Endothelial cell of umbilical vein (primary cell): ENCODE measurements at regions not wholly inside any gene's neighbourhood (a gene's known extent, or its start where the extent isn't known, plus 50 kb on each side); places are given as distances from the start of the nearest gene placed in this dataset.

ENCODE experiments used
- BruUV-seq: library from RNA; stranded (reverse); fragments of 400-500 nt; replicated peaks from 2 replicates; lab custom pipeline; 2021; lab: Mats Ljungman, UMichigan
- CTCF ChIA-PET: fragments of 300-600, 350-600 bp; sonication (Branson Sonifier 250); formaldehyde crosslinking; loops from one replicate; lab custom pipeline; 2021; ENCODE audit warnings: antibody characterized with exemption, inconsistent platforms; lab: Charles Lee
- POLR2A ChIA-PET: fragments of 300-600, 350-600 bp; sonication (Branson Sonifier 250); formaldehyde crosslinking; loops from one replicate; lab custom pipeline; 2021; ENCODE audit warnings: antibody characterized with exemption, inconsistent platforms; lab: Charles Lee
- DNase-seq: peaks from one replicate; pipeline ENCODE4 v3.0.0-alpha.2; 2011; ENCODE audit warnings: low read depth, low spot score
- FAIRE-seq: peaks from 2 replicates; lab custom pipeline; 2011; peaks lifted over from hg19 to GRCh38; lab: Jason Lieb, UNC
- H2AFZ ChIP-seq: 2 replicates; pipeline ENCODE4 v1.6.0; 2012; ENCODE audit warnings: low read depth, low read length, control low read depth, inconsistent platforms
- H3K27ac ChIP-seq: 2 replicates; pipeline ENCODE4 v1.5.1; 2011; ENCODE audit warnings: low read depth, mild to moderate bottlenecking, control low read depth, low read length, moderate library complexity; ENCODE audit not compliant: insufficient read depth
- H3K27me3 ChIP-seq, 2 experiments: 2 replicates each; pipeline versions ENCODE4 v1.6.0 to v1.6.1; 2011; ENCODE audit warnings: low read length in 2 of 2, mixed read lengths in 1 of 2; ENCODE audit not compliant: control insufficient read depth in 2 of 2, insufficient read depth in 2 of 2
- H3K36me3 ChIP-seq, 2 experiments: 2 replicates in 1 of 2; 3 replicates in 1 of 2; pipeline ENCODE4 v1.5.1; 2011; ENCODE audit warnings: low read length in 2 of 2, mild to moderate bottlenecking in 1 of 2, moderate library complexity in 1 of 2; ENCODE audit not compliant: control insufficient read depth in 2 of 2, insufficient read depth in 2 of 2; ENCODE audit errors: extremely low read depth in 1 of 2
- H3K4me1 ChIP-seq: 3 replicates; pipeline ENCODE4 v1.5.1; 2011; ENCODE audit warnings: mild to moderate bottlenecking, low read length; ENCODE audit not compliant: control insufficient read depth, insufficient read depth; ENCODE audit errors: extremely low read depth
- H3K4me2 ChIP-seq: 2 replicates; pipeline ENCODE4 v1.6.1; 2011; ENCODE audit warnings: low read length, control low read depth, mixed read lengths; ENCODE audit not compliant: insufficient read depth
- H3K4me3 ChIP-seq, 3 experiments: fragments of 200-600 bp in 1 of 3; sonication (generic), shearing (Covaris generic) in 1 of 3; replicated peaks in 1 of 3; 2 replicates each; pipeline ENCODE4 v1.5.1; 2011 to 2016; ENCODE audit warnings: control low read depth in 3 of 3, low read length in 3 of 3, mild to moderate bottlenecking in 2 of 3, inconsistent platforms in 1 of 3, low read depth in 1 of 3, moderate library complexity in 1 of 3; ENCODE audit not compliant: insufficient read depth in 1 of 3
- H3K79me2 ChIP-seq: 2 replicates; pipeline ENCODE4 v1.6.0; 2012; ENCODE audit warnings: low read length, inconsistent platforms; ENCODE audit not compliant: control insufficient read depth, insufficient read depth
- H3K9ac ChIP-seq: replicated peaks from 2 replicates; pipeline ENCODE3; 2011; ENCODE audit warnings: low read length, control low read depth; ENCODE audit not compliant: insufficient read depth; ENCODE audit errors: extremely low read depth
- H3K9me1 ChIP-seq: replicated peaks from 3 replicates; pipeline ENCODE4 v1.6.0; 2011; ENCODE audit warnings: mild to moderate bottlenecking, low read length; ENCODE audit not compliant: control insufficient read depth, insufficient read depth; ENCODE audit errors: extremely low read depth
- H3K9me3 ChIP-seq: replicated peaks from 2 replicates; pipeline ENCODE4 v1.5.1; 2012; ENCODE audit warnings: low read length, inconsistent platforms; ENCODE audit not compliant: control insufficient read depth, insufficient read depth
- H4K20me1 ChIP-seq: replicated peaks from 2 replicates; pipeline ENCODE3; 2011; ENCODE audit warnings: mild to moderate bottlenecking, low read length; ENCODE audit not compliant: control insufficient read depth, insufficient read depth; ENCODE audit errors: extremely low read depth
- MYC ChIP-seq: IDR thresholded peaks from one replicate; pipeline ENCODE4 v1.6.1; 2011; ENCODE audit warnings: mild to moderate bottlenecking, low read depth, low read length
- POLR2AphosphoS5 ChIP-seq: IDR thresholded peaks from 2 replicates; pipeline ENCODE4 v1.6.1; 2012; ENCODE audit warnings: low read depth, mild to moderate bottlenecking, control low read depth, low read length, moderate library complexity; ENCODE audit not compliant: insufficient read depth
- dilution Hi-C: fragments of 300-500 bp; cut with MboI; formaldehyde crosslinking; loops from one replicate; pipeline ENCODE4 v1.15.0; 2019; ENCODE audit warnings: low sequenced_read_pairs; ENCODE audit not compliant: extremely low pct_ligation_motif_present
- intact Hi-C: fragments of 100-400 bp; cut with micrococcal nuclease; formaldehyde crosslinking; loops from one replicate; pipeline ENCODE4 v1.10.0; 2022

DNA sequence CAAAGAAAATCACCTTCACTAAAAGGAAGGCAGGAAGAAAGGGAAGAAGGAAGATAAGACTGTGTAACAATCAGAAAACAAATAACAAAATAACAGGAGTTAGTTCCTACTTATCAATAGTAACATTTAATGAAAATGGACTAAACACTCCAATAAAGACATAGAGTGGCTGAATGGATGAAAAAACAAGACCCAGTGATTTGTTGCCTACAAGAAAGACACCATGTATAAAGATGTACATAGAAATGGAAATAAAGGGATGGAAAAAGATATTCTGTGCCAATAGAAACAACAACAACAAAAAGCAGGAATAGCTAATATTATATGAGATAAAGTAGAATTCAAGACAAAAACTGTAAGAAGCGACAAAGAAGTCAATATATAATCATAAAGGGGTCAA is 116.8 kb downstream of the LURAP1L start:
- dilution Hi-C loops = no loop called here
- intact Hi-C loops = no loop called here
- Histone ChIP-seq H3K4me3 (no peak overlapping the region), H3K4me1 (no peaks in the 10 kb centered on the region), H3K27ac (no peak overlapping the region), H2AFZ (no peak overlapping the region), H3K9me1 (no peaks in the 10 kb centered on the region), H3K9ac (no peak overlapping the region), H3K4me2 (no peak overlapping the region), H3K27me3 (no peaks in the 10 kb centered on the region), H4K20me1 (no peaks in the 10 kb centered on the region), H3K36me3 (no peaks in the 10 kb centered on the region), H3K79me2 (no peaks in the 10 kb centered on the region), H3K9me3 (no peaks in the 10 kb centered on the region)
- no TSS peak for BruUV-seq
- ChIA-PET CTCF (interaction anchor here (1.1 kb wide), 1 partner anchor 172 kb away, joined by 3 read pairs; no protein-coding TSS in a partner anchor), POLR2A (no interaction called here)
- TF ChIP-seq MYC = no peak
- no peak for FAIRE-seq
- no peak for DNase-seq

DNA sequence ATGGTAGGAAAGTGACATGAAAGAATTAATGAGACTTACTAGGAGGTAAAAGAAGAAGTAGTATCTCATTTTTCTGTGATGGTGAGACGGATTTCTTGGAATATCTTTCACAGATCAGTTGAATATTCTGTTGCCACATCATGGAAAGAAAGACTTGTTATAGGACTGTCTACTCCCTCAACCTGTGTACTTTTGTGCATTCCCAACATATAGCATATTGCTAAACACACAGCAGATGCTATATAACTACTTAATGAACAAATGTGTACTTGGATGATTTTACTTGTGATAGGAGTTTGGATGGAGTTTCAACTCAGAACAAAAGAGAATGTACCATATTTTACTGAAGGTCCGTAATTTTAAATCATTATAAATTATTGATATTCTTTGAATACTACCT is 128.5 kb downstream of the LURAP1L start:
- Histone ChIP-seq H3K27ac (no peak overlapping the region), H3K9me3 (no peaks in the 10 kb centered on the region), H3K27me3 (no peaks in the 10 kb centered on the region), H3K9me1 (no peaks in the 10 kb centered on the region), H4K20me1 (no peaks in the 10 kb centered on the region), H2AFZ (no peak overlapping the region), H3K4me1 (no peaks in the 10 kb centered on the region), H3K4me2 (no peak overlapping the region), H3K4me3 (no peak overlapping the region), H3K9ac (no peak overlapping the region), H3K79me2 (no peaks in the 10 kb centered on the region), H3K36me3 (no peaks in the 10 kb centered on the region)
- ChIA-PET POLR2A (no interaction called here), CTCF (no interaction called here)
- TF ChIP-seq MYC = no peak
- no peak for TF ChIP-seq POLR2AphosphoS5
- intact Hi-C loops (no loop called here), dilution Hi-C loops (no loop called here)
- DNase-seq = no peak
- FAIRE-seq = no peak
- no TSS peak for BruUV-seq
